ENCODE measurements at regions not wholly inside any gene's neighbourhood (a gene's known extent, or its start where the extent isn't known, plus 50 kb on each side); places are given as distances from the start of the nearest gene placed in this dataset.

DNA sequence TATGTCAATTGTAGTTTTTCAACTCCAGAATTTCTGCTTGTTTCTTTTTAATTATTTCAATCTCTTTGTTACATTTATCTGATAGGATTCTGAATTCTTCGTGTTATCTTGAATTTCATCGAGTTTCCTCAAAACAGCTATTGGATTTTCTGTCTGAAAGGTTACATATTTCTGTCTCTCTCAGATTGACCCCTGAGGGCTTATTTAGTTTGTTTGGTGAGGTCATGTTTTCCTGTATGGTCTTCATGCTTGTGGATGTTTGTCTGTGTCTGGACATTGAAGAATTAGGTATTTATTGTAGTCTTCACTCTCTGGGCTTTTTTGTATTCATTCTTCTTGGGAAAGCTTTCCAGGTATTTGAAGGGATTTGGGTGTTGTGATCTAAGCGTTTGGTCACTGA lies 85.6 kb downstream of the SNAPC1 start:
- H3K9me3 ChIP-seq = no peaks in the 10 kb centered on the region
- H3K4me1 ChIP-seq (ENCODE audit: control insufficient read depth in 1 of 2, insufficient read depth in 1 of 2, low read depth in 1 of 2, low read length in 1 of 2) = no peaks in the 10 kb centered on the region
- H3K27me3 ChIP-seq = peaks cover 20% of the 10 kb centered on the region
- no peak overlapping the region for H3K4me3 ChIP-seq (ENCODE audit: low read depth in 1 of 2, low read length in 1 of 2)
- H3K27ac ChIP-seq = no peak overlapping the region
- H3K36me3 ChIP-seq = no peaks in the 10 kb centered on the region
- TF ChIP-seq CTCF (IDR thresholded peaks at IDR 0.05) = no peak

- H3K4me1 ChIP-seq (ENCODE audit: control insufficient read depth in 1 of 2, insufficient read depth in 1 of 2, low read depth in 1 of 2, low read length in 1 of 2) = no peaks in the 10 kb centered on the region
- TF ChIP-seq CTCF (IDR thresholded peaks at IDR 0.05) = no peak
- no peaks in the 10 kb centered on the region for H3K36me3 ChIP-seq
- no peak overlapping the region for H3K4me3 ChIP-seq (ENCODE audit: low read depth in 1 of 2, low read length in 1 of 2)
- H3K27ac ChIP-seq = no peak overlapping the region
- H3K27me3 ChIP-seq = peaks cover 21% of the 10 kb centered on the region
- H3K9me3 ChIP-seq = no peaks in the 10 kb centered on the region
Observed at GRCh38 chr14:61854898-61855297, 92.7 kb downstream of the SNAPC1 start.

GRCh38 chr14:61860294-61860918 lies 98.2 kb downstream of the SNAPC1 start:
- no peaks in the 10 kb centered on the region for H3K4me1 ChIP-seq (ENCODE audit: control insufficient read depth in 1 of 2, insufficient read depth in 1 of 2, low read depth in 1 of 2, low read length in 1 of 2)
- no peaks in the 10 kb centered on the region for H3K36me3 ChIP-seq
- H3K4me3 ChIP-seq (ENCODE audit: low read depth in 1 of 2, low read length in 1 of 2) = no peak overlapping the region
- no peak overlapping the region for H3K27ac ChIP-seq
- TF ChIP-seq CTCF (IDR thresholded peaks at IDR 0.05) = no peak
- H3K9me3 ChIP-seq = no peaks in the 10 kb centered on the region
- peaks cover 16% of the 10 kb centered on the region for H3K27me3 ChIP-seq

DNA sequence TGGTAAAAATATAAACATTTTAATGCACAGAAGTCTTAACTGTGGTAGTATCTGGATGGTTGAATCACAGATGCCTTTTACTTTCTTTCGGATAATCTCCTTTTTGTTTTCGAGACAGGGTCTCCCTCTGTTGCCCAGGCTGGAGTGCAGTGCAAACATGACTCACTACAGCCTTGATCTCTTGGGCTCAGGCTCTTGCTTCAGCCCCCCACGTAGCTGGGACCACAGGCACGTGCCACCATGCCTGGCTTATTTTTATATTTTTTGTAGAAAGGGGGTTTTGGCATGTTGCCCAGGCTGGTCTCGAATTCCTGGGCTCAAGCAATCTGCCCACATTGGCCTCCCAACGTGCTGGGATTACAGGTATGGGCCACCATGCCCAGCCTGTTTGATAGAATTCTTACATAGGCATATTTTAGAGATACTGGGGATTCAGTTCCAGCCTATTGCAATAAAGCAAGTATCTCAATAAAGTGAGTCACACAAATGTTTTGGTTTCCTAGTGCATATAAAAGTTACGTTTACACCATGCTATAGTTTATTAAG lies 99.2 kb downstream of the SNAPC1 start:
- Histone ChIP-seq H3K4me3 (ENCODE audit: low read depth in 1 of 2, low read length in 1 of 2) (no peak overlapping the region), H3K27me3 (peaks cover 6% of the 10 kb centered on the region), H3K27ac (no peak overlapping the region), H3K36me3 (no peaks in the 10 kb centered on the region), H3K4me1 (ENCODE audit: control insufficient read depth in 1 of 2, insufficient read depth in 1 of 2, low read depth in 1 of 2, low read length in 1 of 2) (no peaks in the 10 kb centered on the region), H3K9me3 (no peaks in the 10 kb centered on the region)
- TF ChIP-seq CTCF (IDR thresholded peaks at IDR 0.05) = no peak

- Histone ChIP-seq H3K27ac (no peak overlapping the region), H3K27me3 (peaks cover under 1% of the 10 kb centered on the region), H3K4me3 (ENCODE audit: low read depth in 1 of 2, low read length in 1 of 2) (no peak overlapping the region), H3K4me1 (ENCODE audit: control insufficient read depth in 1 of 2, insufficient read depth in 1 of 2, low read depth in 1 of 2, low read length in 1 of 2) (no peaks in the 10 kb centered on the region), H3K9me3 (no peaks in the 10 kb centered on the region), H3K36me3 (no peaks in the 10 kb centered on the region)
- no peak for TF ChIP-seq CTCF (IDR thresholded peaks at IDR 0.05)
Observed at GRCh38 chr14:61864329-61864898, 102.2 kb downstream of the SNAPC1 start.

Data from neutrophil (primary cell).